IMR-90 (cell line): ENCODE measurements at regions not wholly inside any gene's neighbourhood (a gene's known extent, or its start where the extent isn't known, plus 50 kb on each side); places are given as distances from the start of the nearest gene placed in this dataset.

Experiments
- ATAC-seq: fragments of 200-7000 bp; cut with Tn5 transposase; 2 replicates; pipeline ENCODE4 v1.9.1; 2020; ENCODE audit warnings: low read depth, mild to moderate bottlenecking, moderate library complexity
- BruUV-seq: library from RNA; stranded (reverse); fragments of 400-500 nt; replicated peaks from 2 replicates; lab custom pipeline; 2021; lab: Mats Ljungman, UMichigan
- CTCF ChIA-PET: fragments of 300-600 bp; formaldehyde crosslinking; extraction: SDS; loops from one replicate; lab custom pipeline; 2021; ENCODE audit warnings: antibody characterized with exemption; lab: Yijun Ruan, JAX
- POLR2A ChIA-PET: fragments of 300-600 bp; sonication (Branson Sonifier 250); formaldehyde crosslinking; loops from one replicate; lab custom pipeline; 2022; ENCODE audit warnings: antibody characterized with exemption; ENCODE audit not compliant: unreplicated experiment; lab: Charles Lee
- DNase-seq: peaks from one replicate; pipeline ENCODE4 v3.0.0; 2013
- H2AFZ ChIP-seq: replicated peaks from 2 replicates; pipeline ENCODE3; 2013; ENCODE audit warnings: low read length, mild to moderate bottlenecking; ENCODE audit not compliant: poor library complexity
- H2AK5ac ChIP-seq: 2 replicates; pipeline ENCODE4 v1.6.1; 2013; ENCODE audit warnings: low read depth, low read length, inconsistent platforms
- H2AK9ac ChIP-seq: replicated peaks from 2 replicates; pipeline ENCODE3; 2013; ENCODE audit warnings: mild to moderate bottlenecking, low read depth, low read length, moderate library complexity; ENCODE audit not compliant: poor library complexity
- H2BK120ac ChIP-seq: 2 replicates; pipeline ENCODE4 v1.6.1; 2013; ENCODE audit warnings: low read depth, low read length, inconsistent platforms
- H2BK15ac ChIP-seq: 3 replicates; pipeline ENCODE4 v1.6.1; 2013; ENCODE audit warnings: low read depth, low read length, inconsistent platforms
- H2BK20ac ChIP-seq: 2 replicates; pipeline ENCODE4 v1.6.1; 2013; ENCODE audit warnings: low read depth, mild to moderate bottlenecking, inconsistent platforms, low read length, moderate library complexity
- H2BK5ac ChIP-seq: 2 replicates; pipeline ENCODE4 v1.6.1; 2013; ENCODE audit warnings: mild to moderate bottlenecking, low read depth, low read length, inconsistent platforms; ENCODE audit not compliant: poor library complexity, severe bottlenecking
- H3K14ac ChIP-seq: replicated peaks from 2 replicates; pipeline ENCODE4 v1.6.1; 2013; ENCODE audit warnings: low read depth, low read length, inconsistent platforms
- H3K18ac ChIP-seq: 2 replicates; pipeline ENCODE4 v1.6.1; 2013; ENCODE audit warnings: low read depth, low read length, control low read depth
- H3K23ac ChIP-seq: 2 replicates; pipeline ENCODE4 v1.6.1; 2013; ENCODE audit warnings: low read depth, low read length, inconsistent platforms
- H3K27ac ChIP-seq: 2 replicates; pipeline ENCODE4 v1.5.1; 2013; ENCODE audit warnings: mild to moderate bottlenecking, control low read depth, low read length; ENCODE audit not compliant: insufficient read depth
- H3K27me3 ChIP-seq: 2 replicates; pipeline ENCODE4 v1.6.1; 2013; ENCODE audit warnings: low read length; ENCODE audit not compliant: control insufficient read depth, insufficient read depth
- H3K36me3 ChIP-seq: 2 replicates; pipeline ENCODE4 v1.6.1; 2013; ENCODE audit warnings: low read length, mixed read lengths; ENCODE audit not compliant: control insufficient read depth, insufficient read depth
- H3K4ac ChIP-seq: 2 replicates; pipeline ENCODE4 v1.6.1; 2013; ENCODE audit warnings: low read depth, low read length, inconsistent platforms
- H3K4me1 ChIP-seq: 2 replicates; pipeline ENCODE4 v1.6.1; 2013; ENCODE audit warnings: low read length, mixed read lengths; ENCODE audit not compliant: control insufficient read depth, insufficient read depth
- H3K4me2 ChIP-seq: 2 replicates; pipeline ENCODE4 v1.6.1; 2013; ENCODE audit warnings: low read depth, mild to moderate bottlenecking, control low read depth, low read length, moderate library complexity
- H3K4me3 ChIP-seq: 2 replicates; pipeline ENCODE4 v1.5.1; 2013; ENCODE audit warnings: low read depth, mild to moderate bottlenecking, control low read depth, low read length, moderate library complexity; ENCODE audit not compliant: insufficient read depth
- H3K56ac ChIP-seq: 2 replicates; pipeline ENCODE4 v1.6.1; 2013; ENCODE audit warnings: low read length, inconsistent platforms; ENCODE audit not compliant: insufficient read depth; ENCODE audit errors: extremely low read depth
- H3K79me1 ChIP-seq, 2 experiments: 2 replicates each; pipeline ENCODE4 v1.6.1; 2013; ENCODE audit warnings: low read length in 2 of 2, inconsistent platforms in 1 of 2, low read depth in 1 of 2
- H3K9ac ChIP-seq: 2 replicates; pipeline ENCODE4 v1.6.1; 2013; ENCODE audit warnings: low read depth, low read length, control low read depth
- H3K9me1 ChIP-seq: 2 replicates; pipeline ENCODE4 v1.6.1; 2013; ENCODE audit warnings: low read length, inconsistent platforms; ENCODE audit not compliant: insufficient read depth
- H3K9me3 ChIP-seq: 2 replicates; pipeline ENCODE4 v1.6.1; 2013; ENCODE audit warnings: low read length; ENCODE audit not compliant: control insufficient read depth, insufficient read depth
- H4K20me1 ChIP-seq: 2 replicates; pipeline ENCODE4 v1.6.1; 2013; ENCODE audit warnings: low read length, inconsistent platforms; ENCODE audit not compliant: insufficient read depth
- H4K5ac ChIP-seq: 2 replicates; pipeline ENCODE4 v1.6.1; 2013; ENCODE audit warnings: mild to moderate bottlenecking, low read depth, low read length, control low read depth
- H4K8ac ChIP-seq, 2 experiments: 2 replicates each; pipeline ENCODE4 v1.6.1; 2013; ENCODE audit warnings: low read depth in 2 of 2, low read length in 2 of 2, control low read depth in 1 of 2, inconsistent platforms in 1 of 2
- H4K91ac ChIP-seq: 2 replicates; pipeline ENCODE4 v1.6.1; 2013; ENCODE audit warnings: low read depth, low read length, inconsistent platforms; ENCODE audit not compliant: insufficient read depth
- BHLHE40 ChIP-seq: fragments of 150-350 bp; IDR thresholded peaks from 2 replicates; pipeline ENCODE4 v1.6.1; 2016; ENCODE audit warnings: mild to moderate bottlenecking, low read depth, low read length
- CEBPB ChIP-seq: IDR thresholded peaks from 2 replicates; pipeline ENCODE4 v1.6.1; 2012; ENCODE audit warnings: low read depth, low read length, improper control_type of control experiment
- CTCF ChIP-seq: conservative IDR thresholded peaks from 2 replicates; pipeline ENCODE4 v1.5.1; 2012; ENCODE audit warnings: mild to moderate bottlenecking, low read depth, low read length, improper control_type of control experiment
- ELK1 ChIP-seq: fragments of 150-350 bp; IDR thresholded peaks from 2 replicates; pipeline ENCODE4 v1.6.1; 2016; ENCODE audit warnings: low read depth, mild to moderate bottlenecking, low read length, moderate library complexity, borderline replicate concordance
- FOS ChIP-seq: fragments of 150-350 bp; IDR thresholded peaks from 2 replicates; pipeline ENCODE4 v1.6.1; 2016; ENCODE audit warnings: low read depth, low read length
- MAFK ChIP-seq: IDR thresholded peaks from 2 replicates; pipeline ENCODE4 v1.6.1; 2012; ENCODE audit warnings: low read depth, low read length, improper control_type of control experiment
- MAZ ChIP-seq: IDR thresholded peaks from 2 replicates; pipeline ENCODE4 v1.6.1; 2012; ENCODE audit warnings: low read depth, mild to moderate bottlenecking, low read length, improper control_type of control experiment, moderate library complexity, borderline replicate concordance
- MXI1 ChIP-seq: IDR thresholded peaks from 2 replicates; pipeline ENCODE4 v1.6.1; 2012; ENCODE audit warnings: low read depth, mild to moderate bottlenecking, low read length, moderate library complexity, borderline replicate concordance
- NFE2L2 ChIP-seq: fragments of 150-350 bp; IDR thresholded peaks from 2 replicates; pipeline ENCODE4 v1.6.1; 2016; ENCODE audit warnings: low read depth, mild to moderate bottlenecking, low read length
- POLR2A ChIP-seq: IDR thresholded peaks from 2 replicates; pipeline ENCODE4 v1.6.1; 2012; ENCODE audit warnings: mild to moderate bottlenecking, low read depth, low read length
- RAD21 ChIP-seq: IDR thresholded peaks from 2 replicates; pipeline ENCODE4 v1.6.1; 2012; ENCODE audit warnings: low read length, improper control_type of control experiment
- RCOR1 ChIP-seq: IDR thresholded peaks from 2 replicates; pipeline ENCODE4 v1.6.1; 2012; ENCODE audit warnings: mild to moderate bottlenecking, low read length, improper control_type of control experiment; ENCODE audit not compliant: insufficient replicate concordance
- RFX5 ChIP-seq: IDR thresholded peaks from 2 replicates; pipeline ENCODE4 v1.8.0; 2012; ENCODE audit warnings: low read depth, mild to moderate bottlenecking, low read length, moderate library complexity
- SMC3 ChIP-seq: fragments of 150-350 bp; IDR thresholded peaks from 2 replicates; pipeline ENCODE4 v1.6.1; 2016; ENCODE audit warnings: low read depth, mild to moderate bottlenecking, antibody characterized with exemption, low read length, moderate library complexity
- USF2 ChIP-seq: fragments of 150-350 bp; IDR thresholded peaks from 2 replicates; pipeline ENCODE4 v1.6.1; 2017; ENCODE audit warnings: mild to moderate bottlenecking, antibody characterized with exemption, low read length, low read depth
- WGBS, 2 experiments: methylation state at CpG; one replicate each; pipeline versions ENCODE4 v1.1.5 to v1.1.7; 2013; ENCODE audit warnings: missing lambda C conversion rate in 2 of 2; ENCODE audit not compliant: insufficient read length in 1 of 2; ENCODE audit errors: extremely low coverage in 2 of 2; 5-methylcytosine and 5-hydroxymethylcytosine counted together
- dilution Hi-C: fragments of 300-500 bp; cut with HindIII; formaldehyde crosslinking; loops from one replicate; pipeline ENCODE4 v1.14.3; 2018; ENCODE audit warnings: low sequenced_read_pairs; ENCODE audit not compliant: unreplicated experiment
- in situ Hi-C: fragments of 300-500 bp; cut with MboI; formaldehyde crosslinking; loops from 3 replicates; pipeline ENCODE4 v1.14.3; 2019; ENCODE audit warnings: low sequenced_read_pairs, inconsistent platforms, mixed read lengths
- intact Hi-C: fragments of 100-400 bp; cut with micrococcal nuclease; formaldehyde crosslinking; loops from 2 replicates; pipeline ENCODE4 v1.10.0; 2022

- Histone ChIP-seq H3K9ac (no peak overlapping the region), H4K8ac (no peak overlapping the region), H2BK15ac (no peak overlapping the region), H3K14ac (no peak overlapping the region), H4K91ac (no peak overlapping the region), H2AK5ac (no peak overlapping the region), H3K4me3 (no peak overlapping the region), H2AFZ (no peak overlapping the region), H3K18ac (no peak overlapping the region), H4K5ac (no peak overlapping the region), H3K4me2 (no peak overlapping the region), H2BK120ac (no peak overlapping the region), H3K4me1 (no peaks in the 10 kb centered on the region), H2BK20ac (no peak overlapping the region), H3K27ac (no peak overlapping the region), H3K9me3 (no peaks in the 10 kb centered on the region), H3K27me3 (no peaks in the 10 kb centered on the region), H4K20me1 (no peaks in the 10 kb centered on the region), H2BK5ac (no peak overlapping the region), H2AK9ac (no peak overlapping the region), H3K79me1 (no peaks in the 10 kb centered on the region), H3K23ac (no peak overlapping the region), H3K9me1 (no peaks in the 10 kb centered on the region), H3K36me3 (no peaks in the 10 kb centered on the region), H3K56ac (no peak overlapping the region), H3K4ac (no peak overlapping the region)
- BruUV-seq: no TSS peak
- ATAC-seq (no peak), DNase-seq (no peak)
- dilution Hi-C loops: no loop called here
- intact Hi-C loops: no loop called here
- CTCF ChIA-PET: no interaction called here
- in situ Hi-C loops: no loop called here
- TF ChIP-seq NFE2L2 (no peak), SMC3 (no peak), RFX5 (no peak), USF2 (no peak), MAZ (no peak), RCOR1 (no peak), POLR2A (no peak), CTCF (no peak), MXI1 (no peak), ELK1 (no peak), FOS (no peak), BHLHE40 (no peak), MAFK (no peak), CEBPB (no peak), RAD21 (no peak)
- POLR2A ChIA-PET: no interaction called here
- WGBS, 2 experiments: no CpG with 5 or more reads among the region's 1 CpG
Measured at GRCh38 chrX:88438209-88438608, 308.8 kb upstream of the CPXCR1 start.
